ENCODE measurements at regions not wholly inside any gene's neighbourhood (a gene's known extent, or its start where the extent isn't known, plus 50 kb on each side); places are given as distances from the start of the nearest gene placed in this dataset.

GRCh38 chrX:5646818-5647217 is 581.8 kb downstream of the NLGN4X start:
- peaks cover 63% of the 10 kb centered on the region for H3K4me1 ChIP-seq (ENCODE audit: control insufficient read depth, insufficient read depth, low read length)
- H3K27ac ChIP-seq (ENCODE audit: low read depth, low read length) = no peak overlapping the region
- H3K36me3 ChIP-seq (ENCODE audit: control insufficient read depth, insufficient read depth, low read length) = no peaks in the 10 kb centered on the region

GRCh38 chrX:5644776-5645175 is 583.9 kb downstream of the NLGN4X start:
- Histone ChIP-seq H3K9ac (ENCODE audit: low read depth, low read length) (no peak overlapping the region), H3K4me3 (ENCODE audit: low read depth, low read length) (0 out of 2 replicates have a peak overlapping the region, but pooled peaks have one; percentile 11), H3K4me1 (ENCODE audit: control insufficient read depth, insufficient read depth, low read length) (peaks cover 47% of the 10 kb centered on the region), H3K27ac (ENCODE audit: low read depth, low read length) (no peak overlapping the region), H3K36me3 (ENCODE audit: control insufficient read depth, insufficient read depth, low read length) (no peaks in the 10 kb centered on the region), H3K27me3 (ENCODE audit: control insufficient read depth, insufficient read depth, low read length) (no peaks in the 10 kb centered on the region), H3K9me3 (ENCODE audit: control insufficient read depth, insufficient read depth, low read length) (no peaks in the 10 kb centered on the region)

More at GRCh38 chrX:5646818-5647217, 581.8 kb downstream of the NLGN4X start:
- H3K9me3 ChIP-seq (ENCODE audit: control insufficient read depth, insufficient read depth, low read length) = no peaks in the 10 kb centered on the region
- H3K27me3 ChIP-seq (ENCODE audit: control insufficient read depth, insufficient read depth, low read length) = no peaks in the 10 kb centered on the region
- no peak overlapping the region for H3K4me3 ChIP-seq (ENCODE audit: low read depth, low read length)
- no peak overlapping the region for H3K9ac ChIP-seq (ENCODE audit: low read depth, low read length)

GRCh38 chrX:5640071-5640470 is 588.6 kb downstream of the NLGN4X start:
- Histone ChIP-seq H3K9ac (ENCODE audit: low read depth, low read length) (no peak overlapping the region), H3K27ac (ENCODE audit: low read depth, low read length) (no peak overlapping the region), H3K27me3 (ENCODE audit: control insufficient read depth, insufficient read depth, low read length) (no peaks in the 10 kb centered on the region), H3K4me1 (ENCODE audit: control insufficient read depth, insufficient read depth, low read length) (peaks cover 13% of the 10 kb centered on the region), H3K9me3 (ENCODE audit: control insufficient read depth, insufficient read depth, low read length) (no peaks in the 10 kb centered on the region), H3K36me3 (ENCODE audit: control insufficient read depth, insufficient read depth, low read length) (no peaks in the 10 kb centered on the region), H3K4me3 (ENCODE audit: low read depth, low read length) (no peak overlapping the region)

GRCh38 chrX:5638572-5638971 is 590.1 kb downstream of the NLGN4X start:
- Histone ChIP-seq H3K4me3 (ENCODE audit: low read depth, low read length) (no peak overlapping the region), H3K27ac (ENCODE audit: low read depth, low read length) (no peak overlapping the region), H3K27me3 (ENCODE audit: control insufficient read depth, insufficient read depth, low read length) (no peaks in the 10 kb centered on the region), H3K4me1 (ENCODE audit: control insufficient read depth, insufficient read depth, low read length) (no peaks in the 10 kb centered on the region), H3K9me3 (ENCODE audit: control insufficient read depth, insufficient read depth, low read length) (no peaks in the 10 kb centered on the region), H3K36me3 (ENCODE audit: control insufficient read depth, insufficient read depth, low read length) (no peaks in the 10 kb centered on the region), H3K9ac (ENCODE audit: low read depth, low read length) (no peak overlapping the region)

DNA sequence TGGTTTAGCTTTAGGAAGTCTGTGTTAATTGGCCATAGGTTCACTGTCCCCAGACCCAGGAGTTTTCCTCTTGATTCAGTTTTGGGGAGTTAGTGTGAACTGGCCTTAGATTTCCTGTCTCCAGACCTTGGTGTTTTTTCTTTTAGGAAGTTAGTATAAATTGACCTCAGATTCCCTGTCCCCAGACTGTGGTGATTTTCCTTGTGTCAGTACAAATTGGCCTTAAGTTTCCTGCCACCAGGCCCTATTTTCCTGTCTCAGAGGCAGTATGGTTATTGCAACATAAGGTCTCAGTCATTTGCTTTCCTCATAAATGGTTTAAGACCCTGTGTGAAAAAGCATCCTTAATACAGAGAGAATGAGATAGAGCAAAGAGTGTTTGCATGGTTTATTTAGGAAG is 595.8 kb downstream of the NLGN4X start:
- H3K27me3 ChIP-seq (ENCODE audit: control insufficient read depth, insufficient read depth, low read length) = no peaks in the 10 kb centered on the region
- no peak overlapping the region for H3K9ac ChIP-seq (ENCODE audit: low read depth, low read length)
- H3K9me3 ChIP-seq (ENCODE audit: control insufficient read depth, insufficient read depth, low read length) = no peaks in the 10 kb centered on the region
- H3K27ac ChIP-seq (ENCODE audit: low read depth, low read length) = no peak overlapping the region
- H3K36me3 ChIP-seq (ENCODE audit: control insufficient read depth, insufficient read depth, low read length) = no peaks in the 10 kb centered on the region
- H3K4me1 ChIP-seq (ENCODE audit: control insufficient read depth, insufficient read depth, low read length) = peaks cover 6% of the 10 kb centered on the region; the same call in 1 of the 2 replicates
- H3K4me3 ChIP-seq (ENCODE audit: low read depth, low read length) = no peak overlapping the region

DNA sequence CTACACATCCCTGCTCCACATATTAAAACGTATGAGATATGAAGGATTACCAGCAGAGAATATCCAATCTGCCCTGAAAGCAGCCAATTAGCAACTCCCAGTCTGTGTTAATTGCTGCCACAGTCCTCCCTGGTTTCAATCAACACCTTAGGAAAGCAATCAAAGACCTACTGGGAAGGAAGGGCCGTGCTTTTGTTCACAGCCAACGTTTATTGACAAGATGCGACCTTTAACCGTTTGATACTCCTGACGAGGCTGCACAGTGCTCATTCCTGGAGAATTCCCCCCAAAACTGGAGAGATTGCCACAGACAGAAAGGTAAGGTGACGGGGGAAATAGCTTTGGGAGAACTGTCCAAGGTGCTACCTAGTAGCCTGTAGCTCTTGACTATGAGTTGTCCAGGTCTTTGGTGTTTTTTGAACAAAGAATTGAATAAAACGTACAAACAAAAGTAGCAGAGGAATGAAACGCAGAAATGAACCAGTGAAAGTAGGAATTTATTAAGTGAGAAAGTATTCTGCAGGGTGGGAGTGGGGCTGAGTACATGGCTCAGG is 596.5 kb downstream of the NLGN4X start:
- Histone ChIP-seq H3K4me1 (ENCODE audit: control insufficient read depth, insufficient read depth, low read length) (peaks cover 13% of the 10 kb centered on the region), H3K4me3 (ENCODE audit: low read depth, low read length) (no peak overlapping the region), H3K27me3 (ENCODE audit: control insufficient read depth, insufficient read depth, low read length) (no peaks in the 10 kb centered on the region), H3K36me3 (ENCODE audit: control insufficient read depth, insufficient read depth, low read length) (no peaks in the 10 kb centered on the region), H3K9ac (ENCODE audit: low read depth, low read length) (no peak overlapping the region), H3K9me3 (ENCODE audit: control insufficient read depth, insufficient read depth, low read length) (no peaks in the 10 kb centered on the region), H3K27ac (ENCODE audit: low read depth, low read length) (no peak overlapping the region)

- Histone ChIP-seq H3K9me3 (ENCODE audit: control insufficient read depth, insufficient read depth, low read length) (no peaks in the 10 kb centered on the region), H3K36me3 (ENCODE audit: control insufficient read depth, insufficient read depth, low read length) (no peaks in the 10 kb centered on the region), H3K27me3 (ENCODE audit: control insufficient read depth, insufficient read depth, low read length) (no peaks in the 10 kb centered on the region), H3K27ac (ENCODE audit: low read depth, low read length) (no peak overlapping the region), H3K4me1 (ENCODE audit: control insufficient read depth, insufficient read depth, low read length) (no peaks in the 10 kb centered on the region), H3K4me3 (ENCODE audit: low read depth, low read length) (no peak overlapping the region), H3K9ac (ENCODE audit: low read depth, low read length) (no peak overlapping the region)
Measured at GRCh38 chrX:5617666-5618065, 611.0 kb downstream of the NLGN4X start.

DNA sequence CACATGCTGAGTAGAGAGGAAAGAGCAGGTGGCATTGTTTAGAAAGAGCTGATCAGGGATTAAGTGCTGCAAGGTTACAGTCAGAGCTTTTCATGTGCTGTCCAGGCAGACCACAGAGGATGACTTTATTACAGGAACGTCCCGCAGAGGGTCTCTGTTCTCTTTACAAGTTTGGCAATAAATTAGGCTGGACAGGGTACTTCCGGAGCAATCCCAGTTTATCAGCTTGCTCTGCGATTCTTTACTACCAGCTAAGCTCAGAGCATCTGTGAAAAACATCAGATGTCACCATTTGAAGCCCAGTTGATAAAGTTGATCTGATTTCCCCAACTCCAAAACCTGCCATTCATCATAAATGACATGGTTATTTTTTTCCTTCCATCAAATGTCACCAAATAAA is 633.1 kb downstream of the NLGN4X start:
- no peaks in the 10 kb centered on the region for H3K4me1 ChIP-seq (ENCODE audit: control insufficient read depth, insufficient read depth, low read length)
- no peak overlapping the region for H3K9ac ChIP-seq (ENCODE audit: low read depth, low read length)
- no peak overlapping the region for H3K27ac ChIP-seq (ENCODE audit: low read depth, low read length)
- no peaks in the 10 kb centered on the region for H3K36me3 ChIP-seq (ENCODE audit: control insufficient read depth, insufficient read depth, low read length)
- no peaks in the 10 kb centered on the region for H3K9me3 ChIP-seq (ENCODE audit: control insufficient read depth, insufficient read depth, low read length)
- no peaks in the 10 kb centered on the region for H3K27me3 ChIP-seq (ENCODE audit: control insufficient read depth, insufficient read depth, low read length)
- H3K4me3 ChIP-seq (ENCODE audit: low read depth, low read length) = no peak overlapping the region

DNA sequence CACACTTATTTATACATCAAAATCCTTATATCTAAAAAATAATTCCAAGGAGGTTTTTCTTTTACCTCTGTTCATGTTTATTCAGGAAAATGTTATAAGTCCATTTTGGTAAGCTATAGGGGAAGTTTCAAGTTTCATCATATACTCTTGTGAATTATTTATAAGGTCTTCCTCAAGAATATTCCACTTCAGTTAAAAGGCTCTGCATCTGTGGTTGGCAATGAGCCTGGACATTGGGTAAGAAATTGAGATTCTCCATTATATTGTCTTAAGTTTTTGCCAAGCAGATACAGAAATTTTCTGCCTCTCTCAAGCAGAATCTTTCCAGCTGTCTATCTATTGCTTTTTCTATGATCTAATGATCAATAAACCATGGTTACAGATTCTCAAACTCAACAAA is 641.9 kb downstream of the NLGN4X start:
- H3K36me3 ChIP-seq (ENCODE audit: control insufficient read depth, insufficient read depth, low read length) = no peaks in the 10 kb centered on the region
- no peak overlapping the region for H3K4me3 ChIP-seq (ENCODE audit: low read depth, low read length)
- no peak overlapping the region for H3K27ac ChIP-seq (ENCODE audit: low read depth, low read length)
- no peak overlapping the region for H3K9ac ChIP-seq (ENCODE audit: low read depth, low read length)
- no peaks in the 10 kb centered on the region for H3K9me3 ChIP-seq (ENCODE audit: control insufficient read depth, insufficient read depth, low read length)
- H3K27me3 ChIP-seq (ENCODE audit: control insufficient read depth, insufficient read depth, low read length) = no peaks in the 10 kb centered on the region
- no peaks in the 10 kb centered on the region for H3K4me1 ChIP-seq (ENCODE audit: control insufficient read depth, insufficient read depth, low read length)

DNA sequence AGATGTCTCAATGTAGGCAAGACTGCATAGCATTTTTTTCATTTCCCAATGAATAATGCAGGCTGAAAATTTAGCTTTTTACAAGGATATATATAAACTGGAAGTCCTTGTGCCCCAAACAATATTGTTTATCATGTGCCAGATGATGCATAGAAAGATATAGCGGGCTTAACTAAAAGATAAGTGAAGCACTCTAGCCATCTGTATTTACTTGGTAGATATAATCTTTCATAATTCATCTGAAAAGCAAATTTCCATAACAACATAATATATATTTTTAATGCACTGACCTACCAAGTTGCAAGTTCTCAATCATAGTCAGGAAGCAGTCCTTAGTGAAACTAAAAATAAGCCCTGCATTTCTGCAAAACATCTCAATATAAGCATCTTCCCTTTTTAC is 653.3 kb downstream of the NLGN4X start:
- Histone ChIP-seq H3K4me3 (ENCODE audit: low read depth, low read length) (no peak overlapping the region), H3K27me3 (ENCODE audit: control insufficient read depth, insufficient read depth, low read length) (no peaks in the 10 kb centered on the region), H3K9me3 (ENCODE audit: control insufficient read depth, insufficient read depth, low read length) (no peaks in the 10 kb centered on the region), H3K9ac (ENCODE audit: low read depth, low read length) (no peak overlapping the region), H3K36me3 (ENCODE audit: control insufficient read depth, insufficient read depth, low read length) (no peaks in the 10 kb centered on the region), H3K4me1 (ENCODE audit: control insufficient read depth, insufficient read depth, low read length) (peaks cover 8% of the 10 kb centered on the region; the same call in 1 of the 2 replicates), H3K27ac (ENCODE audit: low read depth, low read length) (no peak overlapping the region)

- Histone ChIP-seq H3K9me3 (ENCODE audit: control insufficient read depth, insufficient read depth, low read length) (no peaks in the 10 kb centered on the region), H3K4me1 (ENCODE audit: control insufficient read depth, insufficient read depth, low read length) (no peaks in the 10 kb centered on the region), H3K36me3 (ENCODE audit: control insufficient read depth, insufficient read depth, low read length) (no peaks in the 10 kb centered on the region), H3K27ac (ENCODE audit: low read depth, low read length) (no peak overlapping the region), H3K27me3 (ENCODE audit: control insufficient read depth, insufficient read depth, low read length) (no peaks in the 10 kb centered on the region), H3K4me3 (ENCODE audit: low read depth, low read length) (no peak overlapping the region), H3K9ac (ENCODE audit: low read depth, low read length) (no peak overlapping the region)
Measured at GRCh38 chrX:5568934-5569333, 659.7 kb downstream of the NLGN4X start.

GRCh38 chrX:5559386-5559785 is 669.3 kb downstream of the NLGN4X start:
- no peaks in the 10 kb centered on the region for H3K4me1 ChIP-seq (ENCODE audit: control insufficient read depth, insufficient read depth, low read length)
- H3K4me3 ChIP-seq (ENCODE audit: low read depth, low read length) = no peak overlapping the region
- peaks cover 12% of the 10 kb centered on the region for H3K9me3 ChIP-seq (ENCODE audit: control insufficient read depth, insufficient read depth, low read length)
- H3K27ac ChIP-seq (ENCODE audit: low read depth, low read length) = no peak overlapping the region
- no peaks in the 10 kb centered on the region for H3K36me3 ChIP-seq (ENCODE audit: control insufficient read depth, insufficient read depth, low read length)
- no peaks in the 10 kb centered on the region for H3K27me3 ChIP-seq (ENCODE audit: control insufficient read depth, insufficient read depth, low read length)
- H3K9ac ChIP-seq (ENCODE audit: low read depth, low read length) = no peak overlapping the region

Data from HUES48 (cell line).